H7 (cell line): ENCODE measurements at regions not wholly inside any gene's neighbourhood (a gene's known extent, or its start where the extent isn't known, plus 50 kb on each side); places are given as distances from the start of the nearest gene placed in this dataset.
"Not testable (repeated sequence)": the region's sequence is repeated elsewhere in the genome, so short reads cannot be mapped to it uniquely, and the experiment has no call there.

Experiments used
- DNase-seq: peaks from one replicate; pipeline ENCODE4 v3.0.0; 2012
- H3K27me3 ChIP-seq: 2 replicates; pipeline ENCODE4 v1.6.0; 2011; ENCODE audit warnings: mild to moderate bottlenecking, low read length; ENCODE audit not compliant: control insufficient read depth, insufficient read depth
- H3K36me3 ChIP-seq: replicated peaks from 2 replicates; pipeline ENCODE4 v1.5.1; 2011; ENCODE audit warnings: low read length; ENCODE audit not compliant: control insufficient read depth, insufficient read depth
- H3K4me3 ChIP-seq: 2 replicates; pipeline ENCODE4 v1.5.1; 2011; ENCODE audit warnings: low read depth, mild to moderate bottlenecking, control low read depth, low read length, moderate library complexity; ENCODE audit not compliant: insufficient read depth

DNA sequence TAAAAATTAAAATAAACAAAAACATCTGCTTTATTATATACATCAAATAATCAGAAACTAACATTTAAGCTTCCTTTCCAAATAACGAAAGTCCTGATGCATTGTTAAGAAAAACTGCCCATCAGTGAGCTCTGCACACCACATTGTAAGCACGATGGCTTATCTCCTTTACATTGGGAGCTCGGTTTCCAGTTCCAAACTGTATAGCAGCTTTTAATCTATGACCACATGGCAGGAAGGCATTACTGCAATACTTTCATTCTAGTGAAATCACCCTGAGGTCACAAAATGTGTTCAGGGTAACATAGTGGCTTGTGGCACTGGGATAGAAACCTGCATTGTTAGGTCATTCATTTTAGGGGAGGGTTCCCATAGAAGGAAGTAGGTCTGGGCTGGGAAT, 146.3 kb downstream of the ZNF22 start:
- H3K27me3 ChIP-seq: no peaks in the 10 kb centered on the region
- no peak overlapping the region for H3K4me3 ChIP-seq
- DNase-seq: no peak
- H3K36me3 ChIP-seq: no peaks in the 10 kb centered on the region

DNA sequence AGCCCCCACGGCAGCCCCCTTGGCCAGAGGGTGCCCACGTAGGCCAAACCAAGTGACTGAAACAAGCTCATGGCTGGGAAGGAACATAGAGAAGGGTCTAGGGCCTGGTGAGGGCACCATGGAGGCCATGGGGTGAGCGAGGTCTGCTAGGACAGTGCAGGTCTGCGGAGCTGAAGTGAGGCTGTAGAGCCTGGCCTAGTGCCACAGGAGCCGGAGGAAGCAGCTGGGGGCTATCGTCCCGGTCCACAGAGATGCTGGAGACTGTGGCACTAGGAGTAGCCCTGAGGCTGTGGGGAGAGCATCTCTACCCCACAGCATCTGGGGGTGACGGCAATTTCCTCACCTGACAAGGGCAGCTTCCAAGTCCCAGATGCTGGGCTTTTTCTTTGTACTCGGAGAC, 150.3 kb downstream of the ZNF22 start:
- no peaks in the 10 kb centered on the region for H3K36me3 ChIP-seq
- H3K27me3 ChIP-seq: no peaks in the 10 kb centered on the region
- H3K4me3 ChIP-seq: no peak overlapping the region
- no peak for DNase-seq

DNA sequence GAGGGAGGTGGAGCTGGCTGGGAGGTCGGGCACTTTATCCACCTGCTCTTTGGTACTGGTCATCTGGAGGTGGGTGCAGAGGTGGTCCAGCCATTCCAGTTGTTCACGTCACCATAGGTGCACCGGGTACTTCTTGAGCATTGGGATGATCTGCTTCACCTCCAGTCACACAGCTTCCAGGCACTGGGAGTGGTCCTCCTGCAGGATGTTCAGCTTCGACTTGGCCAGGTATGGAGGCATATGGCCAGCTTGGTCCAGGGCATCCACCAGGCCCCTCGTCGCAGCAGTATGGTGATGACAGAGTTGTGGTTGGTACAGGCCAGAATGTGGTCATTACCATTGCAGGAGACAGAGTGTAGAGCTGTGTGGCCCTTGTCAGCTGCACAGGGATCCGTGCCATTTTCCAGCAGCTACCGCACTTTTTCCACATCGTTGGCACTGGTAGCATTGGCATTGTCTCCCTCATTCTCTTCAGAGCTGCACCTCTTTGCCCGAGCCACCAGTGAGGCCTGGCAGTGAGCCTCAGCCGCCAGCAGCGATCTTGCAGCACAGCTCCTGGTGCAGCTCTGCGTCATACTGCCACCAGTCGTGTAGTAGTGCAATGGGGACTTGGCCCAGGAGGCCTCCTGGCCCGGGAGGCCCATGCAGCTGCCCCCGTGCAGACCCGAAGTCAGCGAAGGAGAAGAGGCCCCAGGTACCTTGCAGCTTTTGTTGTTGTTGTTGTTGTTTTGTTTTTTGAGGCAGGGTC, 150.9 kb downstream of the ZNF22 start:
- no peaks in the 10 kb centered on the region for H3K36me3 ChIP-seq
- H3K4me3 ChIP-seq: no peak overlapping the region
- no peaks in the 10 kb centered on the region for H3K27me3 ChIP-seq
- no peak for DNase-seq

DNA sequence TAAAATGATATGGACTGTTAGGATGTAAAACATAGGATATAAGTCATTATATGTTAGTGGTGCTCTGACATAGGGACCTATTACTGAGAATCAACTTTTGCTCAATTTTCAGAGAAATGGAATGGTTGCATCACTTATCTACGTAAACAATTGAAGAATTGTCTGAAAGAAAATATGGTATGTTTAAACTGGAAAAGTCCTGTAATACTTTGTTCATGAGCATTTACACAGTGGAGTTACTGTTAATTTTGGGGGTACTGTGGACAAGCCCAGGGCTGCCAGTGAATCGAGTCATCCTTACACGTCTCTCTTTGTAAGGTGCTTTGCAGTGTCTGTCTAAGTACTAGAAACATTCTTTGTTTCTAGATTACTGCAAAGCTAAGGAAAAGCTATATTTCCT, 152.0 kb downstream of the ZNF22 start:
- DNase-seq: no peak
- Histone ChIP-seq H3K4me3 (no peak overlapping the region), H3K36me3 (no peaks in the 10 kb centered on the region), H3K27me3 (no peaks in the 10 kb centered on the region)

DNA sequence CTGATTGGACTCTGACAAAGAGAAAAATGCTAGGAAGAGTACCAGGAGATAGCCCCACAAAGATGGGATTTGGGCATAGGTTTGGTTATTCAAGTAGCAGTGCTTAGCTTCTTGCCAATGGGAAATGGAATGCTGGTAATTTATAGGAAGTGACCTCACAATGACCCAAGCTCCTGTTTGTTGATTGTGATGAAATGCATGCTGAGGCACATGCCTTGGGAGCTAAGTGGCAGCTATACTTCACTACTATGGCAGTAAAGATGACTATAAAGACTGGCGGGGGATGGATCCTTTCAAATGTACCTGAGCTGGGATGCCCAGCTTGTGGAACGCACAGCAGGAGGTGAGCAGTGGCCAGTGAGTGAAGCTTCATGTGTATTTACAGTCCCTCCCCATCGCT, 153.8 kb downstream of the ZNF22 start:
- no peaks in the 10 kb centered on the region for H3K27me3 ChIP-seq
- H3K4me3 ChIP-seq: no peak overlapping the region
- no peaks in the 10 kb centered on the region for H3K36me3 ChIP-seq
- no peak for DNase-seq

DNA sequence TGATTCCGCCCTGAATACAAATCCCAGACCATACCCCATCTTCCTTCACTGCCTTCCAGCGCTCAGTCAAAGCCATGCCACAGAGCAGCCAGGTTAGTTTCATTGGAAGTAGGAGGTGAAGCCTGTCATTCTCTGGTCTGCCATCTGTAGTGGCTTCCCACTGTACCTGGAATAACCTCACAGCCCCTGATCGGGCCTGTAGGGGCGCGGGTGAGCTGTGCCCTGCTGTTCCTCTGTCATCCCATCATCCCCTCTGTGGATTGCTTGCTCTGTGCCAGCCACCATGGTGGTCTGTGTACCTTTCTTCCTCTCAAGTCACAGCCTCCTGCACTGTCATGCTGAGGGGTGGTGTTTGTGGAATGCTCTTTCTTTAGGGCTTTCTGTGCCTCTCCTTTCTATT, 155.1 kb downstream of the ZNF22 start:
- Histone ChIP-seq H3K27me3 (no peaks in the 10 kb centered on the region), H3K36me3 (no peaks in the 10 kb centered on the region), H3K4me3 (no peak overlapping the region)
- DNase-seq: peak; percentile 34

DNA sequence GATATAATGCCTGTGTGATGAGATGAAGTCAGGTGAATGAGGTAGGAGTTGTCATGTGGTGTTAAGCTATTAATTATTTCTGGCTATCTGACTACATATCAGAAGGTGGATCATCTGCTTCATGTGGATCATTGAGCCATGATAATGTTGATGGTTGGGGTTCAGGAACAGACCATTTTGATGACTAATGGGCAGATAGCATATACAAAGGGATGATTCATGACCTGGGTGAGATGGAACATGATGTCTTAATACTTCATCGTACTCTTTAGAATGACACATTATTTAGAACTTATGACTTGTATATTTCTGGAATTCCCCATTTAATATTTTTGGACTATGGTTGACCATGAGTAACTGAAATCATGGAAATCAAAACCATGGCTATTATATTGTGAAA, 155.1 kb downstream of the OR13A1 start:
- Histone ChIP-seq H3K27me3 (no peaks in the 10 kb centered on the region), H3K4me3 (no peak overlapping the region), H3K36me3 (no peaks in the 10 kb centered on the region)
- no peak for DNase-seq

DNA sequence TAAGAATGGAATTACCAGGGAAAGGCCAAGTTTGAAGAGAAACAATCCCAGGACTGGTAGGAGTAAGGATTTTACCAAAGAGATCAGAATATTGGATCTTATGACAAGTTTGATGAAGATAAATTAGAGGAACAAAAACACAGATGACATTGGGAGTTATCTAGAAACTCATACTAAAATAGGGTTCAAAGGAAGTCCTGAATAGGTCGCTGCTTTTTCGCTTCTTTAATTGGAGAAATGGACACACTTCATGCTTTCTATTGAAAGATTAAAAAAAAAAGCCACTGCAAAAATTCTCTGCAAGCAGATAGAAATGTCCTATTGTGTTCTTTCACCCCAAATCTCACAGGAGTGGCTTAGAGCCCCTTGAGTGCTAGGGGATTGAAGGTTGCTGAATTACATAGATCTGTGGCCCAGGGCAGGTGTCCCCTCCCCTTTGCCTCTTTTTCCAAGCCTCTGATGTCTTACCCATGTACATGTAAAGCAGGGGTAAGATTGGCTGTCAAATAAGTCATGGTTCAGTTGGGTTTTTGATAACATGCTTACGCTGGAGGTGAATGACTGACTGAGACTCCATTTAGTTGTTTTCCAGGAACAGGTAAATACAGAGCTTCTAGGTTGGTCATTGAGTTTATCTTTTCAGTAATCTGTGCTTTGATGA, 152.0 kb downstream of the OR13A1 start:
- no peak overlapping the region for H3K4me3 ChIP-seq
- H3K27me3 ChIP-seq: no peaks in the 10 kb centered on the region
- no peaks in the 10 kb centered on the region for H3K36me3 ChIP-seq
- DNase-seq: no peak

DNA sequence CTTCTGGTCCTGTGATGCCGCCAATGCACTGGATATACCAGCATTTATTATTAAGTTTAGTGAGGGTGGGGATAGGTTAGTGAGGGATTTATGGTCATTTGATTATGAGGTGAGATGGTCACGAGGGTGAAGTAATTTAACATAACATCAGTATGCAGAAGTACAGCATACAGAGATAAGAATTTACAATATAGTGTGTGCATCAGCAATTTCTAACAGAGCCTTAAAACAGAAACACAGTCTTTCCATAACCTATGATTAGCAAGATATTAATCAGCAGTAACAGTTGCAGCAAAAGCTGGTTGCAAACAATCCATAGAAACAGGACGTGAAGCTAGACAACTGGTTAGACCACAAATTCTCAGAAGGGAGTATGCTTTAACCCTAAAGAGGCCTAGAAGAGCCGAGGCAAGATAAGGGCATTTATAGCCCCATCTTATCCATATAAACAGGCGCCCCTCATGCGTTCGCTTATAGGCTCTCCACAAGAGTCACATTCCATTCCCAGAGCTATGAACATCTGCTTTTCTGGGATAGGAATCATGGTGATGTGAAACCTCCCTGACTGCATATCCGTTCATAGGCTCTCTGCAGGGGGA, 139.8 kb downstream of the OR13A1 start:
- DNase-seq, H3K4me3 ChIP-seq, H3K36me3 ChIP-seq: not testable (repeated sequence)

DNA sequence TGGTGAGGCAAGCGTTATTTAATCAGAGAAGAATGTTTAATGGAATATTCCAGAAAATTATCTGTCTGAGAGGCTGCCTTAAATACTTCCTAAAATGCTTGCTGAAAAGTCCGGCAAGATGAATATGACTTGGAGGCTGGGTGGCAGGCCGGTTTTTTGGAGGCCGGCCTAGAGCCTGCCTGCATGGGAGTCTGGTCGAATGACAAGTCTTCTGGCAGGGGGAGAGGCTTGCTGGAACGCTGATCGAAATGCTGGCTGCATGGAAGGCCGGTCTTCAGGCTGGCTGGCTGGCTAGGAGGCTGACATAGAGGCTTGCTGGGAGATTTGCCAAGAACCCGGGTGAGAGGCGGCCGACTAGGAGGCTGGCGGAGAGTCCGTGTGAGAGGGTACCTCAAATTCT, 135.7 kb downstream of the OR13A1 start:
- H3K4me3 ChIP-seq: no peak overlapping the region
- no peaks in the 10 kb centered on the region for H3K36me3 ChIP-seq
- no peaks in the 10 kb centered on the region for H3K27me3 ChIP-seq
- DNase-seq: peak; percentile 16

More for the DNA sequence above, 139.8 kb downstream of the OR13A1 start:
- not testable (repeated sequence) for H3K27me3 ChIP-seq

DNA sequence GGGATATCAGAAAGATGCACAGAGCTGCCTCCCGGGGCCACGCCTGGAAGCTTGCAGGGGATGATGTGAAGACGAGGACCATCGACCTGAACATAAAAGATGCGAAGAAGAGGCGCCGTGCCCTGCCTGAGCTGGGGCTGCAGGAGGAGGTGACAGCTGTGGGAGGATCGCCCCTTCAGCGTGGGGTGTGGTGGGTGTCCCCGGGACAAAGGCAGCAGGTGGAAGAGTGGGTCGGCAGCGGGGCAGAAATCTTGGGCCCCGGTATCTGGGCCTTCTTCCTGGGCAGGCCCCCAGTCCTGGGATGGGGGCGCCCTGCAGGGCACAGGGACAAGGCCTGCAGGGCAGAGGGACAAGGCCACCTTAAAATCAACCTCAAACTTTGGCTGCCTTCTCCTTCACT, 134.9 kb downstream of the OR13A1 start:
- no peaks in the 10 kb centered on the region for H3K36me3 ChIP-seq
- no peaks in the 10 kb centered on the region for H3K27me3 ChIP-seq
- peak; percentile 16 for DNase-seq
- H3K4me3 ChIP-seq: no peak overlapping the region

DNA sequence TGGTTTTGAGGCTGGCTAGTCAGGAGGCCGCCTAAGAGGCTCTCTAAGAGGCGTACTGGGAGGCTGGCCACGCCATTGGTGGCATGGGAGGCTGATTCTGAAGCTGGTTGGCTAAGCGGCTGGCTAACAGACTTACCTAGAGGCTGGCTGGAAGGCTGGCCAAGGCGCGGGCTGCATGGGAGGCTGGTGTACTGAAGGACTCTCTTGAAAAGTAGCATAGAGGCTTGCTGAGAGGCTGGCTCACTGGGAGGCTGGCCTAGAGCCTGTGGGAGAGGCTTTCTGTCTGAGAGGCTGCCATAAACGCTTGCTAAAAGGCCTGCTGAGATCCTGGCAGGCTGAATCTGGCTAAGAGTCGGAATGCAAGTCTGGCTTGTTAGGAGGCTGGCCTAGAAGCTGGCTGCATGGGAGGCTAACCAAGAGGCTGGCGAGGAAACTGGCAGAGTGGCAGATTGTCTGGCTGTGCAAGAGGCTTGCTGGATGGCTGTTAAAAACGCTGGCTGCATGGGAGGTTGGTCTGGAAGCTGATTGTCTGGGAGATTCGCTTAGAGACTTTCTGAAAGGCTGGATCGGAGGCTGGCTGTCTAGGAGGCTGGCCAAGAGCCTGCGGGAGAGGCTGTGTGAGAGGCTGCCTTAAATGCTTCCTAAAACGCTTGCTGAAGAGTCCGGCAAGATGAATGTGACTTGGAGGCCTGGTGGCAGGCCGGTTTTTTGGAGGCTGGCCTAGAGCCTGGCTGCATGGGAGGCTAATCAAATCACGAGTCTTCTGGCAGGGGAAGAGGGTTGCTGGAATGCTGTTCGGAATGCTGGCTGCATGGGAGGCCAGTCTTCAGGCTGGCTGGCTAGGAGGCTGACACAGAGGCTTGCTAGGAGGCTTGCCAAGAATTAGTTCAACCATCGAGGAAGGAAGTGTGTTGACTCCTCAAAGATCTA, 134.2 kb downstream of the OR13A1 start:
- peak; percentile 6 for DNase-seq
- Histone ChIP-seq H3K4me3 (no peak overlapping the region), H3K36me3 (no peaks in the 10 kb centered on the region), H3K27me3 (no peaks in the 10 kb centered on the region)

DNA sequence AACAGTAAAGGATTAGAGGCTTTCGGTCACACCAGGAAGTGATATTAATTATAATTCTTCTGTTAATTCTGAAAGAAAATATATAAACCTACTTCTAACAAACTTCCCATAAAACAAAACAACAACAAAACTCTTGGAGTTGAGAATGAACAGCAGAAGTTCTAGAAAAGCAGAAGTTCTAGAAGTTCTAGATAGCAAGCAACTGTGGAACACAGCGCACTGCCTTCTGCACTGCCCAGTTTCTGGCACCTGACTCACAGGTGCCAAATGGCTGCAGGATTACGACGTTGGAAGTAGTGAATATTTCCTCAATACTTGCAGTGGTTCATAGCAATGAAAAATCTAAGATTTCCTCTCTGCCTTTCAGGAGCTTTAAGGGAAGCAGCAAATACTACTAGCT, 132.2 kb downstream of the OR13A1 start:
- no peak overlapping the region for H3K4me3 ChIP-seq
- no peaks in the 10 kb centered on the region for H3K27me3 ChIP-seq
- no peaks in the 10 kb centered on the region for H3K36me3 ChIP-seq
- DNase-seq: no peak

DNA sequence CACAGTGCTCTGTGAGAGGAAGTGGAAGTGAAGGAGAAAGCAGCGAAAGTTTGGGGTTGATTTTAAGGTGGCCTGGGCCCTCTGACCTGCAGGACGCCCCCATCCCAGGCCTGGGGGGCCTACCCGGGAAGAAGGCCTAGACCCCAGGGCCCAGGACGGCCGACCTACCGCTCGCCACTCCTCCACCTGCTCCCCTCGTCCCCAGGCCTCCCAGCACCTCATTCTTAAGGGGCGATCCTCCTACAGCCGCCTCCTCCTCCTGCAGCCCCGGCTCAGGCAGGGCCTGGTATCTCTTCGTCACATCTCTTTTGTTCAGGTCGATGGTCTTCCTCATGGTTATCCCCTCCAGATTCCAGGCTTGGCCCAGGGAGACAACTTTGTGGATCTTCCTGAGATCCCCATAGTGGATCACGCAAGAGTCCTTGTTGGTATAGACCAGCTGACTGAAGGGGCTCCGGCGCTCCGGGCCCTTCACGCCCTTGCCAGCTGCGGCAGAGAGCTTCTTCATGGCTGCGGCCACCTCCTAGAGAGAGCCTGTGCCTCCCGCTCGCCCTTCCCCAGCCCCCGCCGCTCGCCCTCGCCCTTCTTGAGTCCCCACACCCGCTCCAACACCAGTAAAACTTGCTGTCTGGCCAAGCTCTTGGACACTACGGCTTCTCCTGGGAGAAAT, 117.5 kb downstream of the OR13A1 start:
- DNase-seq: peak; percentile 34
- no peak overlapping the region for H3K4me3 ChIP-seq
- H3K27me3 ChIP-seq: no peaks in the 10 kb centered on the region
- no peaks in the 10 kb centered on the region for H3K36me3 ChIP-seq
